Gastroesophageal sphincter (tissue), 4 donors: ENCODE measurements at regions not wholly inside any gene's neighbourhood (a gene's known extent, or its start where the extent isn't known, plus 50 kb on each side); places are given as distances from the start of the nearest gene placed in this dataset.

Source experiments
- ATAC-seq: fragments of 150-250 bp; one replicate; pipeline ENCODE4 v1.9.1; 2016; ENCODE audit warnings: mild to moderate bottlenecking, moderate library complexity
- H3K27ac ChIP-seq, 4 donors: fragments of 200-600 bp; sonication (generic) in 3 of 4; 1 replicate in 3 of 4; 2 replicates in 1 of 4; pipeline ENCODE4 v1.5.1; 2016 to 2019
- H3K27me3 ChIP-seq: fragments of 200-600 bp; sonication (generic); one replicate; pipeline ENCODE4 v1.5.1; 2019
- H3K36me3 ChIP-seq, 2 donors: fragments of 200-600 bp; sonication (generic); one replicate each; pipeline ENCODE4 v1.5.1; 2019; ENCODE audit warnings: control low read depth in 1 of 2
- H3K4me1 ChIP-seq, 3 donors: fragments of 200-600 bp; sonication (generic); 1 replicate in 2 of 3; 2 replicates in 1 of 3; pipeline ENCODE4 v1.5.1; 2016 to 2019; ENCODE audit warnings: control low read depth in 2 of 3
- H3K4me3 ChIP-seq, 2 donors: fragments of 200-600 bp; sonication (generic); one replicate each; pipeline ENCODE4 v1.5.1; 2019; ENCODE audit warnings: mild to moderate bottlenecking in 1 of 2, moderate library complexity in 1 of 2
- H3K9me3 ChIP-seq, 3 donors: fragments of 200-600 bp; sonication (generic); one replicate each; pipeline ENCODE4 v1.5.1; 2017 to 2019; ENCODE audit warnings: control low read depth in 2 of 3
- EP300 ChIP-seq: sonication (generic); formaldehyde crosslinking; IDR thresholded peaks from one replicate; pipeline ENCODE4 v1.6.1; 2017; ENCODE audit warnings: antibody characterized with exemption, mild to moderate bottlenecking
- POLR2A ChIP-seq, 2 donors: fragments of 450-650 bp; IDR thresholded peaks; one replicate each; pipeline ENCODE4 v1.6.1; 2017; ENCODE audit warnings: antibody characterized with exemption in 2 of 2, mild to moderate bottlenecking in 2 of 2, moderate library complexity in 1 of 2
- POLR2AphosphoS5 ChIP-seq: sonication (generic); formaldehyde crosslinking; IDR thresholded peaks from one replicate; pipeline ENCODE4 v1.6.1; 2017; ENCODE audit warnings: antibody characterized with exemption
- WGBS, 2 donors: methylation state at CpG; one replicate each; pipeline ENCODE4 v1.1.5; 2018; ENCODE audit warnings: low coverage in 1 of 2; 5-methylcytosine and 5-hydroxymethylcytosine counted together
- TF ChIP-seq, protein P1 (sequence below), 4 experiments: fragments of 200-600 bp in 2 of 4; fragments of 450-650 bp in 2 of 4; sonication (generic) in 1 of 4; IDR thresholded peaks; one replicate each; pipeline ENCODE4 v1.5.1; 2017 to 2019; ENCODE audit warnings: antibody characterized with exemption in 4 of 4, mild to moderate bottlenecking in 2 of 4, moderate library complexity in 2 of 4

DNA sequence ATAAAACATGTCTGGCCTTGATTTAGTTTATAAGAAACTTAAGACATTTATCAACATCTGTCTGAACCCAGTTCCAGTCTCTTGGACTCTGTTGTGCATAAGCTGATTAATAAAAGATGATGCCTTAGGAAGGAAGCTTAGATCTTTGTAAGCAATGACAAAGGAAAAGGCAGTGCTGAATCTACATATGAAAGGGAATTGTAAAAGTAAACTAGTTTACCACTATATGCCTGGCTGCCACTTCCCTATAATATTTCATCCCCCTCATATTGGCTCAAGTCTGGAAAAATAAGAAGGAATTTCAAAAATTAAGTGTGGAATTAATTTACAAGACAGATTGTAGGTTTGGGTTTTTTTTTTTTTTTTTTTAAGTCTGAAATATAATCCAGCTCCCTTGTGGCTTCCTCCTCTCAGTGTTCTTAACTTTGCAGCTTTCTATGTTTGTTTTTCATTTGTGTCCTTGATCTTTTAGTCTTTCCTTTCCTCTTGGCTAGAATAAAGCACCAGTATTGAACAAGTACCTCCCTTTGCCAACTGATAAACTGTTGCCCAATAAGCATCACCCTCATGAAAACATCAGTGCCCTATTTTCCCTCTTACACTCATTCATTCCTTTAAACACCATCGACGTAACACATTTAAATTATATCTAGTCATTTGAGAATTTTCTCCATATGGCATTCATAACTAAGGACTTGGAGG is 146.7 kb upstream of the TBX18 start:
- no peaks in the 10 kb centered on the region for H3K9me3 ChIP-seq
- no peak overlapping the region for H3K4me3 ChIP-seq
- WGBS, 2 donors, result 84% methylated on average over 2 of the region's 2 CpGs; no CpG with 5 or more reads in 1 of the 2 donors
- no peaks in the 10 kb centered on the region for H3K4me1 ChIP-seq
- H3K27me3 ChIP-seq, result no peaks in the 10 kb centered on the region
- no peak overlapping the region for H3K27ac ChIP-seq
- H3K36me3 ChIP-seq, result no peaks in the 10 kb centered on the region
- TF ChIP-seq POLR2A (IDR thresholded peaks at IDR 0.05), result no peak
- no peak for TF ChIP-seq EP300
- TF ChIP-seq, protein P1, sequence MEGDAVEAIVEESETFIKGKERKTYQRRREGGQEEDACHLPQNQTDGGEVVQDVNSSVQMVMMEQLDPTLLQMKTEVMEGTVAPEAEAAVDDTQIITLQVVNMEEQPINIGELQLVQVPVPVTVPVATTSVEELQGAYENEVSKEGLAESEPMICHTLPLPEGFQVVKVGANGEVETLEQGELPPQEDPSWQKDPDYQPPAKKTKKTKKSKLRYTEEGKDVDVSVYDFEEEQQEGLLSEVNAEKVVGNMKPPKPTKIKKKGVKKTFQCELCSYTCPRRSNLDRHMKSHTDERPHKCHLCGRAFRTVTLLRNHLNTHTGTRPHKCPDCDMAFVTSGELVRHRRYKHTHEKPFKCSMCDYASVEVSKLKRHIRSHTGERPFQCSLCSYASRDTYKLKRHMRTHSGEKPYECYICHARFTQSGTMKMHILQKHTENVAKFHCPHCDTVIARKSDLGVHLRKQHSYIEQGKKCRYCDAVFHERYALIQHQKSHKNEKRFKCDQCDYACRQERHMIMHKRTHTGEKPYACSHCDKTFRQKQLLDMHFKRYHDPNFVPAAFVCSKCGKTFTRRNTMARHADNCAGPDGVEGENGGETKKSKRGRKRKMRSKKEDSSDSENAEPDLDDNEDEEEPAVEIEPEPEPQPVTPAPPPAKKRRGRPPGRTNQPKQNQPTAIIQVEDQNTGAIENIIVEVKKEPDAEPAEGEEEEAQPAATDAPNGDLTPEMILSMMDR (IDR thresholded peaks at IDR 0.05), result no peak
- TF ChIP-seq POLR2AphosphoS5, result no peak
- no peak for ATAC-seq

DNA sequence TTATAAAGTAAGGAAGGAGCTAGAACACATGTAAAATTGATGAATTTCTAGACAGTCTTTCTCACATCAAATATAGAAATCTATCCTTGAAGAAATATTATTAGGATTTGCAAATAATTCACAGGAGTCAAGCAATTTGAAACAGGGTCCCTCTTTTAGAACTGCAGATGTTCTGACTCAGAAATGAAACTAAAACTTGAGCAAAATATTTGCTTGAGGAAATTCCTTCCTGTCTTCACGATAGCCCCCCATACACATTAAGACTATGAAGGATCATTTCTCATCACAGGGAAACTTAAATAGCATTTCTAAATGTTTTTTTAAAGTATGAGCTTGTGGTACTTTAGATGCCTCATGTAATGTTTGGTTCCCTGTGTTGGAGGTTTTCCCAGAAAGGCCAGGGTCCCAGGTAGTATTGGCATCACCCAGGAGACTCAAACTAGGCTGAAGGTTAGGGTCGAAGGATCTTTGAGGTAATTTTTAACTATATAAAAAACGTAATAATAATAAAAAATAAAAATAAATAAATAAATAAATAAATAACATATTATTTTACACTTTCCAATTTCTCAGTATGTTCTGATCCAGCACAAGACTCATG is 144.0 kb upstream of the TBX18 start:
- no peak overlapping the region for H3K4me3 ChIP-seq
- H3K36me3 ChIP-seq, result no peaks in the 10 kb centered on the region
- no peak overlapping the region for H3K27ac ChIP-seq
- no peaks in the 10 kb centered on the region for H3K4me1 ChIP-seq
- H3K9me3 ChIP-seq, result no peaks in the 10 kb centered on the region
- TF ChIP-seq EP300 (no peak), POLR2A (IDR thresholded peaks at IDR 0.05) (no peak), POLR2AphosphoS5 (no peak)
- TF ChIP-seq, protein P1 (IDR thresholded peaks at IDR 0.05), result no peak
- WGBS, 2 donors, result 29 to 33% methylated on average over 3 of the region's 3 CpGs
- no peak for ATAC-seq
- no peaks in the 10 kb centered on the region for H3K27me3 ChIP-seq

DNA sequence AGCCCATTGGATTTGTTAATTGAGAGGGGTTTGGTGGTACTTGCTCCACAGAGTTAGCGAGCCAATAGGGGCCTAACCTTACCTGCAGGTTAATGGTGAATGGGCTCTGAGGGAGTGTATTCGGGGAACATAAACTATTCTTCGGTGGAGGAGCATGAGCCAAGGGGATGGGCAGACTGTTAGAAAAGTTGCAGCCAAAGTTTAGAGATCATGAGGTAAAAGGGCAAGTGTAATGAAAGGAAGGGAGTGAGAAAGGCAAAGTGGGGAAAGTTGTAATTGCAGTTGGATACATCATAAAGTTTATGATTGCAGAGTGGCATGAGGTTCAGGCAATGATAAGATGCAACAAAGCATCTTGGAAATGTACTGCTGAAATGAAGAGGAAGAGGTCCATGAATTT is 142.1 kb upstream of the TBX18 start:
- Histone ChIP-seq H3K4me3 (no peak overlapping the region), H3K27ac (no peak overlapping the region), H3K9me3 (no peaks in the 10 kb centered on the region), H3K4me1 (no peaks in the 10 kb centered on the region), H3K27me3 (no peaks in the 10 kb centered on the region), H3K36me3 (no peaks in the 10 kb centered on the region)
- no peak for ATAC-seq
- WGBS, 2 donors, result 89 to 100% methylated on average over 3 of the region's 3 CpGs
- TF ChIP-seq EP300, result no peak
- TF ChIP-seq POLR2A (IDR thresholded peaks at IDR 0.05), result no peak
- TF ChIP-seq POLR2AphosphoS5, result no peak
- TF ChIP-seq, protein P1 (IDR thresholded peaks at IDR 0.05), result no peak

DNA sequence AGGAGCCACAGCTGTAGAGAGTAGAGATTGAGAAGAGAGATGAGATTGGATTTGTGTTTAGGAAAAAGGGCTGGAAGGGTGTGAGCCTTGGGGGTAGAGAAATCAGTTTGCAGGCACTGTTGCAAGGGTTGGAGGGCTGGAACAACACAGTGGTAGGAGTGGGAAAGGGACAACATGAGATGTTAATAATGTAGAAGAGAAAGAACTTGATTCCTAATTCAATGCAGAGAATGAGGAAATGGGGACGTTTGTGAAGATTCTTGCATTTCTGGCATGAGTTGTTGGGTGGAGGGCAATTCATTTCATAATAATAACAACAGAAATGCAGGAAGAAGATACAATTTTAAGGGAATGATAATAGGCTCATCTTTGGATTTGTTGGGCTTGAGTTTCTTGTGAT is 141.4 kb upstream of the TBX18 start:
- no peaks in the 10 kb centered on the region for H3K4me1 ChIP-seq
- no peak overlapping the region for H3K4me3 ChIP-seq
- no peaks in the 10 kb centered on the region for H3K36me3 ChIP-seq
- H3K27me3 ChIP-seq, result no peaks in the 10 kb centered on the region
- H3K9me3 ChIP-seq, result no peaks in the 10 kb centered on the region
- ATAC-seq, result no peak
- no peak overlapping the region for H3K27ac ChIP-seq
- 18 to 41% methylated on average over 1 of the region's 1 CpG for WGBS, 2 donors
- TF ChIP-seq POLR2A (IDR thresholded peaks at IDR 0.05) (no peak), EP300 (no peak)

DNA sequence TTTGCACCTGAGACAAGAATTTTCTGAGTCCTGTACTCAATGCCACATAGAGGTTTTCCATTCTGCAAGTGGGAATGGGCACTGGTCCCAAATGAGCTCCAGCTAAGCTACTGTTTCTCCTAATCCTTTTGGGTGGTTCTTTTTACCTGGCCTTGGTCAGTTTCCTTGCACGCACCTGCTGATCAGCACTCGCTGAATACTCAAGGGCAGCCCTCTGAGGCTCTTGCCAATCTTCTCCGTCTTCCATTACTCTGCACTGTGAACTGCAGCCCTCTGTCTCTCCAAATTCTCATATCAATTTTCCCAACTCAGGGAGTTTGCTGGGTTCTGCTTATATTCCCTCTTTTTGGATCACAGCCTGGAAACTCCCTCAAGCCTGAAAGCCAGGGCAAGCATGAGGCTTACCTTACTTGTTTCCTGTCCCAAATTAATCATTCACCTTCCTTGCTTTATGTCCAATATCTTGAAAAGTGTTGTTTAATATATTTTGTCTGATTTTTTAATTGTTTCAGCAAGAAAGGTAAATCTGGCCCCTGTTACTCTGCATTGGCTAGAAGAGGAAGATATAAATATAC is 138.0 kb upstream of the TBX18 start:
- H3K4me3 ChIP-seq, result no peak overlapping the region
- H3K4me1 ChIP-seq, result no peaks in the 10 kb centered on the region
- H3K27me3 ChIP-seq, result no peaks in the 10 kb centered on the region
- no peak for TF ChIP-seq POLR2A (IDR thresholded peaks at IDR 0.05)
- TF ChIP-seq, protein P1 (IDR thresholded peaks at IDR 0.05), result no peak
- no peaks in the 10 kb centered on the region for H3K9me3 ChIP-seq
- WGBS, 2 donors, result 40 to 57% methylated on average over 1 to 3 of the region's 3 CpGs
- no peak for ATAC-seq
- H3K36me3 ChIP-seq, result no peaks in the 10 kb centered on the region
- H3K27ac ChIP-seq, result no peak overlapping the region
